Neuronal stem cell (in vitro differentiated cells): ENCODE measurements at regions not wholly inside any gene's neighbourhood (a gene's known extent, or its start where the extent isn't known, plus 50 kb on each side); places are given as distances from the start of the nearest gene placed in this dataset.

Experiments used
- DNase-seq: peaks from one replicate; pipeline ENCODE4 v3.0.0-alpha.2; 2013; ENCODE audit warnings: low spot score
- H2AFZ ChIP-seq: one replicate; pipeline ENCODE4 v1.6.1; 2013; ENCODE audit warnings: mild to moderate bottlenecking, low read length, inconsistent platforms
- H2AK5ac ChIP-seq: 2 replicates; pipeline ENCODE4 v1.6.1; 2013; ENCODE audit warnings: low read depth, mild to moderate bottlenecking, inconsistent platforms, low read length, moderate library complexity, mixed read lengths
- H2BK120ac ChIP-seq: 2 replicates; pipeline ENCODE4 v1.6.1; 2013; ENCODE audit warnings: low read depth, mild to moderate bottlenecking, inconsistent platforms, low read length, moderate library complexity, mixed read lengths
- H2BK12ac ChIP-seq: one replicate; pipeline ENCODE4 v1.6.1; 2013; ENCODE audit warnings: low read length, inconsistent platforms
- H2BK15ac ChIP-seq: 2 replicates; pipeline ENCODE4 v1.6.1; 2013; ENCODE audit warnings: mild to moderate bottlenecking, low read length, inconsistent platforms, mixed read lengths
- H2BK5ac ChIP-seq: one replicate; pipeline ENCODE4 v1.6.1; 2013; ENCODE audit warnings: inconsistent platforms, mild to moderate bottlenecking, low read length, moderate library complexity
- H3K14ac ChIP-seq: one replicate; pipeline ENCODE4 v1.6.1; 2013; ENCODE audit warnings: low read length, inconsistent platforms
- H3K18ac ChIP-seq: 2 replicates; pipeline ENCODE4 v1.6.1; 2013; ENCODE audit warnings: low read length, inconsistent platforms
- H3K23ac ChIP-seq: 2 replicates; pipeline ENCODE4 v1.6.1; 2013; ENCODE audit warnings: low read depth, mild to moderate bottlenecking, mixed read lengths, low read length, inconsistent platforms; ENCODE audit not compliant: poor library complexity
- H3K27ac ChIP-seq: replicated peaks from 3 replicates; pipeline ENCODE4 v1.5.1; 2013; ENCODE audit warnings: low read length, inconsistent platforms
- H3K27me3 ChIP-seq, 3 experiments: 2 replicates each; pipeline ENCODE4 v1.6.1; 2013; ENCODE audit warnings: low read length in 3 of 3, mild to moderate bottlenecking in 2 of 3, inconsistent platforms in 1 of 3, low read depth in 1 of 3, mixed read lengths in 1 of 3, moderate library complexity in 1 of 3; ENCODE audit not compliant: control insufficient read depth in 3 of 3, insufficient read depth in 3 of 3
- H3K36me3 ChIP-seq, 2 donors: replicated peaks in 1 of 2; 2 replicates each; pipeline ENCODE4 v1.6.1; 2013; ENCODE audit warnings: low read length in 2 of 2; ENCODE audit not compliant: control insufficient read depth in 2 of 2, insufficient read depth in 2 of 2
- H3K4ac ChIP-seq: 2 replicates; pipeline ENCODE4 v1.6.1; 2013; ENCODE audit warnings: inconsistent platforms, mild to moderate bottlenecking, low read length, moderate library complexity
- H3K4me1 ChIP-seq, 2 donors: 1 replicate in 1 of 2; 2 replicates in 1 of 2; pipeline ENCODE4 v1.6.1; 2013; ENCODE audit warnings: low read length in 2 of 2, low read depth in 1 of 2; ENCODE audit not compliant: control insufficient read depth in 2 of 2, insufficient read depth in 1 of 2
- H3K4me2 ChIP-seq: one replicate; pipeline ENCODE4 v1.6.1; 2013; ENCODE audit warnings: mild to moderate bottlenecking, low read length, inconsistent platforms; ENCODE audit not compliant: insufficient read depth, poor library complexity, severe bottlenecking
- H3K4me3 ChIP-seq, 2 donors: 2 replicates each; pipeline ENCODE4 v1.5.1; 2013; ENCODE audit warnings: low read length in 2 of 2, mild to moderate bottlenecking in 2 of 2, inconsistent platforms in 1 of 2, moderate library complexity in 1 of 2
- H3K79me1 ChIP-seq: one replicate; pipeline ENCODE4 v1.6.1; 2013; ENCODE audit warnings: low read depth, mild to moderate bottlenecking, inconsistent platforms, low read length, moderate library complexity
- H3K9ac ChIP-seq: one replicate; pipeline ENCODE4 v1.6.1; 2013; ENCODE audit warnings: mild to moderate bottlenecking, low read depth, low read length, inconsistent platforms; ENCODE audit not compliant: poor library complexity
- H3K9me3 ChIP-seq, 2 donors: replicated peaks in 1 of 2; 2 replicates each; pipeline versions ENCODE3 to v1.6.1; 2013; ENCODE audit warnings: low read length in 2 of 2, mild to moderate bottlenecking in 2 of 2, inconsistent platforms in 1 of 2, low read depth in 1 of 2, mixed read lengths in 1 of 2, moderate library complexity in 1 of 2; ENCODE audit not compliant: control insufficient read depth in 2 of 2, insufficient read depth in 1 of 2
- H4K8ac ChIP-seq: one replicate; pipeline ENCODE4 v1.6.1; 2013; ENCODE audit warnings: low read depth, mild to moderate bottlenecking, inconsistent platforms, low read length, moderate library complexity
- H4K91ac ChIP-seq: one replicate; pipeline ENCODE4 v1.6.1; 2013; ENCODE audit warnings: low read length, low read depth, mild to moderate bottlenecking, inconsistent platforms; ENCODE audit not compliant: poor library complexity
- WGBS, 2 donors: extraction: QIAGEN DNeasy Blood & Tissue Kit; methylation state at CpG; one replicate each; pipeline ENCODE4 v1.1.7; 2013; ENCODE audit warnings: missing lambda C conversion rate in 2 of 2, mixed read lengths in 1 of 2; ENCODE audit not compliant: insufficient read length in 2 of 2, insufficient replicate concordance in 1 of 2; ENCODE audit errors: extremely low coverage in 2 of 2; 5-methylcytosine and 5-hydroxymethylcytosine counted together

- Histone ChIP-seq H3K27ac (no peak overlapping the region), H3K27me3 (no peaks in the 10 kb centered on the region), H2AK5ac (no peak overlapping the region), H3K4me2 (no peak overlapping the region), H3K23ac (no peak overlapping the region), H2BK15ac (no peak overlapping the region), H3K18ac (no peak overlapping the region), H4K8ac (no peak overlapping the region), H3K36me3 (no peaks in the 10 kb centered on the region), H3K4ac (no peak overlapping the region), H3K14ac (no peak overlapping the region), H4K91ac (no peak overlapping the region), H3K9ac (no peak overlapping the region), H2BK120ac (no peak overlapping the region), H3K79me1 (no peaks in the 10 kb centered on the region), H3K9me3 (no peaks in the 10 kb centered on the region), H3K4me1 (peaks cover 1 to 7% of the 10 kb centered on the region in 2 donors), H3K4me3 (no peak overlapping the region), H2AFZ (no peak overlapping the region), H2BK12ac (no peak overlapping the region), H2BK5ac (no peak overlapping the region)
- no peak for DNase-seq
- no CpG with 5 or more reads among the region's 2 CpGs for WGBS, 2 donors
Observed at GRCh38 chr4:156569535-156569934, 402.1 kb downstream of the PDGFC start.

GRCh38 chr4:156568484-156568883 is 403.1 kb downstream of the PDGFC start:
- Histone ChIP-seq H2BK12ac (no peak overlapping the region), H2BK5ac (no peak overlapping the region), H4K8ac (no peak overlapping the region), H4K91ac (no peak overlapping the region), H3K14ac (no peak overlapping the region), H3K27me3 (no peaks in the 10 kb centered on the region), H3K9me3 (no peaks in the 10 kb centered on the region), H3K27ac (no peak overlapping the region), H3K4me1 (peaks cover 1 to 7% of the 10 kb centered on the region in 2 donors), H2BK120ac (no peak overlapping the region), H2BK15ac (no peak overlapping the region), H3K4me3 (no peak overlapping the region), H3K36me3 (no peaks in the 10 kb centered on the region), H3K79me1 (no peaks in the 10 kb centered on the region), H3K18ac (no peak overlapping the region), H2AFZ (peak overlapping the region; percentile 65), H3K4me2 (no peak overlapping the region), H3K4ac (no peak overlapping the region), H3K23ac (no peak overlapping the region), H3K9ac (no peak overlapping the region), H2AK5ac (no peak overlapping the region)
- no CpG with 5 or more reads among the region's 2 CpGs for WGBS, 2 donors
- peak; percentile 42 for DNase-seq

- no CpG with 5 or more reads among the region's 4 CpGs for WGBS, 2 donors
- no peak for DNase-seq
- no peak overlapping the region for H3K23ac ChIP-seq
Observed at GRCh38 chr4:156568041-156568440, 403.6 kb downstream of the PDGFC start.

GRCh38 chr4:156560701-156561100 is 410.9 kb downstream of the PDGFC start:
- no CpG with 5 or more reads among the region's 2 CpGs for whole genome bisulfite sequencing, 2 donors
- Histone ChIP-seq H4K8ac (no peak overlapping the region), H3K27me3 (no peaks in the 10 kb centered on the region), H3K4me3 (no peak overlapping the region), H3K23ac (no peak overlapping the region), H3K14ac (no peak overlapping the region), H3K18ac (no peak overlapping the region), H2BK15ac (no peak overlapping the region), H3K36me3 (no peaks in the 10 kb centered on the region), H3K4me1 (peaks cover 0 to 7% of the 10 kb centered on the region in 2 donors), H3K79me1 (no peaks in the 10 kb centered on the region), H2AFZ (peak overlapping the region; percentile 61), H3K4ac (no peak overlapping the region), H4K91ac (no peak overlapping the region), H2AK5ac (no peak overlapping the region), H2BK120ac (no peak overlapping the region), H3K4me2 (no peak overlapping the region), H2BK5ac (no peak overlapping the region), H2BK12ac (no peak overlapping the region), H3K9me3 (no peaks in the 10 kb centered on the region), H3K27ac (no peak overlapping the region), H3K9ac (no peak overlapping the region)
- no peak for DNase-seq

More at GRCh38 chr4:156568041-156568440, 403.6 kb downstream of the PDGFC start:
- Histone ChIP-seq H2AK5ac (no peak overlapping the region), H2AFZ (no peak overlapping the region), H3K4me2 (no peak overlapping the region), H3K14ac (no peak overlapping the region), H4K8ac (no peak overlapping the region), H3K4me1 (peaks cover 1 to 7% of the 10 kb centered on the region in 2 donors), H3K9me3 (no peaks in the 10 kb centered on the region), H3K4me3 (no peak overlapping the region), H3K27me3 (no peaks in the 10 kb centered on the region), H2BK5ac (no peak overlapping the region), H3K18ac (no peak overlapping the region), H3K4ac (no peak overlapping the region), H4K91ac (no peak overlapping the region), H2BK12ac (no peak overlapping the region), H3K9ac (no peak overlapping the region), H3K36me3 (no peaks in the 10 kb centered on the region), H2BK15ac (no peak overlapping the region), H2BK120ac (no peak overlapping the region), H3K79me1 (no peaks in the 10 kb centered on the region), H3K27ac (no peak overlapping the region)
